NCI-H510A (cell line): ENCODE measurements at regions not wholly inside any gene's neighbourhood (a gene's known extent, or its start where the extent isn't known, plus 50 kb on each side); places are given as distances from the start of the nearest gene placed in this dataset.
A peak's percentile ranks its signal among the peaks of the same experiment; 100 is the strongest.
"Not testable (repeated sequence)": the region's sequence is repeated elsewhere in the genome, so short reads cannot be mapped to it uniquely, and the experiment has no call there.

Source experiments
- DNase-seq: peaks from one replicate; lab custom pipeline; 2025; lab: John Stamatoyannopoulos, UW

- peak; percentile 4 for DNase-seq
Measured at GRCh38 chr3:161914703-161915417, 418.3 kb downstream of the OTOL1 start.

- DNase-seq: no peak
Measured at GRCh38 chr3:161915418-161915750, 418.8 kb downstream of the OTOL1 start.

GRCh38 chr3:161920196-161920595 is 423.6 kb downstream of the OTOL1 start:
- no peak for DNase-seq

GRCh38 chr3:161925749-161926360 is 429.2 kb downstream of the OTOL1 start:
- DNase-seq: no peak

- no peak for DNase-seq
Measured at GRCh38 chr3:161927131-161927530, 430.5 kb downstream of the OTOL1 start.

GRCh38 chr3:161939918-161940620 is 443.5 kb downstream of the OTOL1 start:
- no peak for DNase-seq

- DNase-seq: no peak
Measured at GRCh38 chr3:161940621-161940965, 444.0 kb downstream of the OTOL1 start.

- no peak for DNase-seq
Measured at GRCh38 chr3:161941891-161942290, 445.3 kb downstream of the OTOL1 start.

GRCh38 chr3:161943801-161944345 is 447.3 kb downstream of the OTOL1 start:
- not testable (repeated sequence) for DNase-seq

- no peak for DNase-seq
Measured at GRCh38 chr3:161946443-161946960, 449.9 kb downstream of the OTOL1 start.

GRCh38 chr3:161950318-161950868 is 453.8 kb downstream of the OTOL1 start:
- DNase-seq: no peak

GRCh38 chr3:161957467-161957866 is 460.9 kb downstream of the OTOL1 start:
- no peak for DNase-seq

GRCh38 chr3:161964857-161965256 is 468.2 kb downstream of the OTOL1 start:
- DNase-seq: no peak

GRCh38 chr3:161969867-161970266 is 473.3 kb downstream of the OTOL1 start:
- DNase-seq: no peak

- DNase-seq: no peak
Measured at GRCh38 chr3:161975201-161975600, 478.6 kb downstream of the OTOL1 start.

GRCh38 chr3:161977063-161977462 is 480.5 kb downstream of the OTOL1 start:
- DNase-seq: no peak

- DNase-seq: no peak
Measured at GRCh38 chr3:161977850-161978249, 481.2 kb downstream of the OTOL1 start.

- no peak for DNase-seq
Measured at GRCh38 chr3:161987933-161988332, 491.3 kb downstream of the OTOL1 start.

- DNase-seq: no peak
Measured at GRCh38 chr3:161989012-161989411, 492.4 kb downstream of the OTOL1 start.

- no peak for DNase-seq
Measured at GRCh38 chr3:161990036-161990435, 493.4 kb downstream of the OTOL1 start.

GRCh38 chr3:161991901-161992540 is 495.4 kb downstream of the OTOL1 start:
- DNase-seq: no peak

- DNase-seq: no peak
Measured at GRCh38 chr3:161999846-162000245, 503.2 kb downstream of the OTOL1 start.
